SK-N-SH treated with all-trans-retinoic acid at 6 μM for 48 hours (cell line): ENCODE measurements at regions not wholly inside any gene's neighbourhood (a gene's known extent, or its start where the extent isn't known, plus 50 kb on each side); places are given as distances from the start of the nearest gene placed in this dataset.

Experiments
- ATAC-seq: fragments of 200-7000 bp; cut with Tn5 transposase; 3 replicates; pipeline ENCODE4 v1.9.1; 2020; ENCODE audit warnings: mild to moderate bottlenecking, moderate library complexity
- ARNTL ChIP-seq: fragments of 450-650 bp; formaldehyde crosslinking; IDR thresholded peaks from 2 replicates; pipeline ENCODE4 v1.5.0; 2020; ENCODE audit warnings: low read depth, mild to moderate bottlenecking, moderate library complexity, borderline replicate concordance
- BACH2 ChIP-seq: fragments of 250-450 bp; sonication (Bioruptor Pico); IDR thresholded peaks from 2 replicates; pipeline ENCODE4 v1.9.0; 2021; ENCODE audit warnings: mild to moderate bottlenecking, borderline replicate concordance
- CSDC2 ChIP-seq: fragments of 250-450 bp; sonication (Bioruptor Pico); IDR thresholded peaks from 2 replicates; pipeline ENCODE4 v1.5.0; 2020; ENCODE audit warnings: mild to moderate bottlenecking, moderate library complexity
- ESRRG ChIP-seq: fragments of 250-450 bp; sonication (Bioruptor Pico); IDR thresholded peaks from 2 replicates; pipeline ENCODE4 v1.6.1; 2021; ENCODE audit warnings: mild to moderate bottlenecking
- GLIS3 ChIP-seq: fragments of 250-450 bp; sonication (Bioruptor Pico); IDR thresholded peaks from 2 replicates; pipeline ENCODE4 v1.5.0; 2020; ENCODE audit warnings: mild to moderate bottlenecking, moderate library complexity
- ISL1 ChIP-seq: fragments of 250-450 bp; sonication (Bioruptor Pico); IDR thresholded peaks from 2 replicates; pipeline ENCODE4 v2.1.2; 2022; ENCODE audit warnings: mild to moderate bottlenecking, moderate library complexity
- OSR1 ChIP-seq: fragments of 250-450 bp; sonication (Bioruptor Pico); IDR thresholded peaks from 2 replicates; pipeline ENCODE4 v1.8.0; 2022; ENCODE audit warnings: moderate library complexity, mild to moderate bottlenecking, inconsistent platforms
- SNAI2 ChIP-seq: fragments of 250-450 bp; sonication (Bioruptor Pico); IDR thresholded peaks from 2 replicates; pipeline ENCODE4 v1.5.0; 2020; ENCODE audit warnings: mild to moderate bottlenecking, moderate library complexity
- TCF4 ChIP-seq: fragments of 250-450 bp; sonication (Bioruptor Pico); IDR thresholded peaks from 2 replicates; pipeline ENCODE4 v1.8.0; 2021; ENCODE audit warnings: mild to moderate bottlenecking, moderate library complexity, borderline replicate concordance
- TOX ChIP-seq: fragments of 250-450 bp; sonication (Bioruptor Pico); IDR thresholded peaks from 2 replicates; pipeline ENCODE4 v1.8.0; 2021; ENCODE audit warnings: mild to moderate bottlenecking, moderate library complexity, borderline replicate concordance
- ZC3H10 ChIP-seq: fragments of 250-450 bp; sonication (Bioruptor Pico); IDR thresholded peaks from 2 replicates; pipeline ENCODE4 v1.5.1; 2021; ENCODE audit warnings: mild to moderate bottlenecking, moderate library complexity
- ZFP3 ChIP-seq: fragments of 250-450 bp; sonication (Bioruptor Pico); IDR thresholded peaks from 2 replicates; pipeline ENCODE4 v1.5.0; 2020; ENCODE audit warnings: mild to moderate bottlenecking, moderate library complexity
- ZFP30 ChIP-seq: fragments of 450-650 bp; formaldehyde crosslinking; IDR thresholded peaks from 2 replicates; pipeline ENCODE4 v1.5.0; 2022; ENCODE audit warnings: mild to moderate bottlenecking, moderate library complexity
- ZNF565 ChIP-seq: fragments of 450-650 bp; formaldehyde crosslinking; conservative IDR thresholded peaks from 2 replicates; pipeline ENCODE4 v1.5.0; 2020; ENCODE audit warnings: low read depth, mild to moderate bottlenecking, moderate library complexity
- ZNF70 ChIP-seq: fragments of 450-650 bp; formaldehyde crosslinking; IDR thresholded peaks from 2 replicates; pipeline ENCODE4 v1.5.0; 2020; ENCODE audit warnings: mild to moderate bottlenecking, moderate library complexity
- ZNF8 ChIP-seq: fragments of 450-650 bp; formaldehyde crosslinking; IDR thresholded peaks from 2 replicates; pipeline ENCODE4 v1.5.0; 2020; ENCODE audit warnings: mild to moderate bottlenecking, moderate library complexity
- TF ChIP-seq, protein P1 (sequence below): fragments of 250-450 bp; sonication (Bioruptor Pico); IDR thresholded peaks from 2 replicates; pipeline ENCODE4 v1.8.0; 2020; ENCODE audit warnings: mild to moderate bottlenecking, moderate library complexity, borderline replicate concordance
- TF ChIP-seq, protein P2 (sequence below): fragments of 250-450 bp; sonication (Bioruptor Pico); IDR thresholded peaks from 2 replicates; pipeline ENCODE4 v1.5.1; 2021; ENCODE audit warnings: mild to moderate bottlenecking, moderate library complexity
- TF ChIP-seq, protein P3 (sequence below): fragments of 250-450 bp; sonication (Bioruptor Pico); IDR thresholded peaks from 2 replicates; pipeline ENCODE4 v1.5.1; 2020; ENCODE audit warnings: low read depth, mild to moderate bottlenecking, moderate library complexity
- TF ChIP-seq, protein P4 (sequence below): fragments of 250-450 bp; sonication (Bioruptor Pico); IDR thresholded peaks from 2 replicates; pipeline ENCODE4 v1.5.0; 2020; ENCODE audit warnings: mild to moderate bottlenecking, moderate library complexity
- TF ChIP-seq, protein P5 (sequence below): fragments of 250-450 bp; sonication (Bioruptor Pico); IDR thresholded peaks from 2 replicates; pipeline ENCODE4 v1.8.0; 2021; ENCODE audit warnings: low read depth, mild to moderate bottlenecking, moderate library complexity, borderline replicate concordance

DNA sequence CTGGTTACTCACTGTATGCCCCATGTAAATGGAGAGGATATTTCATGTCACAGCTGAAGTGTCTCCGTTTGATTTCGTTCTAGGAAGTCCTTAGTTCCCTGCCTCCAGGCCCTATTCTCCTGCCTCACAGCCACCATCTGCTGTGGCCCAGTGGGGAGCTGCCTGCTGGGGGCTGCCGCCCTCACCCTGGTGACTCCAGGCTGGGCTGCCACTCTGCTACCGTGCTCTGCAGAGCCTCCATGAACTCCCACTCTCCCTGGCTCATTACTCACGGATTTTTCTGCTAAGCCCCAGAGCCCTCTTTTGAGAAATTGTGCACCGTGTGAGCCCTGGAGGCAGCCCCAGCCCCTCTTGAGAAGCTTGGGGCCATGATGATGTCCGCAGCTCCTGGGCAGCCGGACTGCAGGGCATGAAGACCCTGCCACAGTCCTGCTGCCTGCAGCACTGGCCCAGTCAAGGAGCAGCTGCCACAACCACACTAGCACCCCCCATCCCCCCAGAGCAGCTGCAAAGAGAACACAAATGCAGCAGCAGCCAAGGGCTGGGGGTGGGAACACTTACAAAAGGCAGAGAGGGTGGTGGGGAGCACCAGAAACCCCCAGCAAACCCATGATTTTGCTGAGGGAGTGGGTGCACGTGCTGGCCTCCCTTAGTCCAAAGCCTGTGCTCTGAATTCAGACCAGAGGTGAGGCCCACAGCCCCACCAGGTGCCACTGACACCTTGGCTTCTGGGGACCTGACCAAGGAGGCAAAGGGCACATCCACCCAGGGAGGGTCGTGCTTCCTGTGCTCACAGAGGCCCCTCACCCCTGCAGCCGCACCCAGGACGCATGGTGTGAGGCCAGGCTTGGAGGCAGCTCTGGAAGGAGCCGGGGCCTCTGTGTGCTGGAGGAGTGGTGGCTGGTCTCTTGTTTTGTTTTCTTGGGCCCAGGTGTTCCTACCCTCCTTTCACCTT, 270.2 kb upstream of the RAB6C start:
- no peak for ATAC-seq
- TF ChIP-seq ARNTL (CRISPR knock-in tag) (no peak), SNAI2 (no peak), ZC3H10 (CRISPR knock-in tag) (no peak), ZFP30 (CRISPR knock-in tag) (no peak), ZNF70 (no peak), GLIS3 (CRISPR knock-in tag) (no peak), TOX (CRISPR knock-in tag) (no peak)
- TF ChIP-seq, protein P1, sequence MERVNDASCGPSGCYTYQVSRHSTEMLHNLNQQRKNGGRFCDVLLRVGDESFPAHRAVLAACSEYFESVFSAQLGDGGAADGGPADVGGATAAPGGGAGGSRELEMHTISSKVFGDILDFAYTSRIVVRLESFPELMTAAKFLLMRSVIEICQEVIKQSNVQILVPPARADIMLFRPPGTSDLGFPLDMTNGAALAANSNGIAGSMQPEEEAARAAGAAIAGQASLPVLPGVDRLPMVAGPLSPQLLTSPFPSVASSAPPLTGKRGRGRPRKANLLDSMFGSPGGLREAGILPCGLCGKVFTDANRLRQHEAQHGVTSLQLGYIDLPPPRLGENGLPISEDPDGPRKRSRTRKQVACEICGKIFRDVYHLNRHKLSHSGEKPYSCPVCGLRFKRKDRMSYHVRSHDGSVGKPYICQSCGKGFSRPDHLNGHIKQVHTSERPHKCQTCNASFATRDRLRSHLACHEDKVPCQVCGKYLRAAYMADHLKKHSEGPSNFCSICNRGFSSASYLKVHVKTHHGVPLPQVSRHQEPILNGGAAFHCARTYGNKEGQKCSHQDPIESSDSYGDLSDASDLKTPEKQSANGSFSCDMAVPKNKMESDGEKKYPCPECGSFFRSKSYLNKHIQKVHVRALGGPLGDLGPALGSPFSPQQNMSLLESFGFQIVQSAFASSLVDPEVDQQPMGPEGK (CRISPR knock-in tag), result no peak
- TF ChIP-seq, protein P2, sequence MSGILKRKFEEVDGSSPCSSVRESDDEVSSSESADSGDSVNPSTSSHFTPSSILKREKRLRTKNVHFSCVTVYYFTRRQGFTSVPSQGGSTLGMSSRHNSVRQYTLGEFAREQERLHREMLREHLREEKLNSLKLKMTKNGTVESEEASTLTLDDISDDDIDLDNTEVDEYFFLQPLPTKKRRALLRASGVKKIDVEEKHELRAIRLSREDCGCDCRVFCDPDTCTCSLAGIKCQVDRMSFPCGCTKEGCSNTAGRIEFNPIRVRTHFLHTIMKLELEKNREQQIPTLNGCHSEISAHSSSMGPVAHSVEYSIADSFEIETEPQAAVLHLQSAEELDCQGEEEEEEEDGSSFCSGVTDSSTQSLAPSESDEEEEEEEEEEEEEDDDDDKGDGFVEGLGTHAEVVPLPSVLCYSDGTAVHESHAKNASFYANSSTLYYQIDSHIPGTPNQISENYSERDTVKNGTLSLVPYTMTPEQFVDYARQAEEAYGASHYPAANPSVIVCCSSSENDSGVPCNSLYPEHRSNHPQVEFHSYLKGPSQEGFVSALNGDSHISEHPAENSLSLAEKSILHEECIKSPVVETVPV (CRISPR knock-in tag), result no peak
- TF ChIP-seq, protein P3, sequence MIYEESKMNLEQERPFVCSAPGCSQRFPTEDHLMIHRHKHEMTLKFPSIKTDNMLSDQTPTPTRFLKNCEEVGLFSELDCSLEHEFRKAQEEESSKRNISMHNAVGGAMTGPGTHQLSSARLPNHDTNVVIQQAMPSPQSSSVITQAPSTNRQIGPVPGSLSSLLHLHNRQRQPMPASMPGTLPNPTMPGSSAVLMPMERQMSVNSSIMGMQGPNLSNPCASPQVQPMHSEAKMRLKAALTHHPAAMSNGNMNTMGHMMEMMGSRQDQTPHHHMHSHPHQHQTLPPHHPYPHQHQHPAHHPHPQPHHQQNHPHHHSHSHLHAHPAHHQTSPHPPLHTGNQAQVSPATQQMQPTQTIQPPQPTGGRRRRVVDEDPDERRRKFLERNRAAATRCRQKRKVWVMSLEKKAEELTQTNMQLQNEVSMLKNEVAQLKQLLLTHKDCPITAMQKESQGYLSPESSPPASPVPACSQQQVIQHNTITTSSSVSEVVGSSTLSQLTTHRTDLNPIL (CRISPR knock-in tag), result no peak

DNA sequence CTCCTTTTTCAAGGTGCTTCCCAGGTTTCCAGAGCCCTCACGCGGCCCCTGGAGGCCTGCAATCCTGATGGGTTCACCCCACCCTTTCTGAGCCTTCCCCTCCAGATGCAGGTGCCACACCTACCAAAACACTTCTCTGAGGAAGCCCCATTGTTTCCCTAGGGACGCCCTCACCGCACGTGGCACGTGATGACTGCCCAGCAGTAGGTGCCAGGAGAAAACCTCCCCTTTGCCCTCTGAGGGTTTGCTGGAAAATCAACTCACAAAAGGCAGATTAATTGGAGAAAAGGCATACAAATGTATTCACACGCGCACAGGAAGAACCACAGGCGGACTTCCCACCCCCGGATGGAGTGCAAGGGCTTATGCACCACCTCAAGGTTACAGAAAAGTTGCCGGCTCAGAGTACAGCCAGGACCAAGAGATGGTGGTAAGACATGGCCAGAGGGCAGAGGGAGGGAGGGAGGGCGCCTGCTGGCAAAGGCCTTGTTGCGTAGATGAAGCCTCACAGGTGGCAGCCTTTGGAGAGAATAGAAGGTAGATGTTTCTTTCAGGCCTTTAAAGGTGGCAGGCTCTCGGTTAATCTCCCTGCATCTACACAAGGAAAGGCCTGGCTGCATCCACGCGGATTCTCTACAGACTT, 269.4 kb upstream of the RAB6C start:
- no peak for ATAC-seq
- TF ChIP-seq OSR1 (no peak), ZNF8 (CRISPR knock-in tag) (no peak), BACH2 (no peak), TOX (CRISPR knock-in tag) (no peak), TCF4 (CRISPR knock-in tag) (no peak), ZNF565 (no peak), ZC3H10 (CRISPR knock-in tag) (no peak), CSDC2 (CRISPR knock-in tag) (no peak), SNAI2 (no peak), ZNF70 (no peak), ZFP3 (CRISPR knock-in tag) (no peak), ESRRG (CRISPR knock-in tag) (no peak), ISL1 (CRISPR knock-in tag) (no peak), ARNTL (CRISPR knock-in tag) (no peak), ZFP30 (CRISPR knock-in tag) (no peak)
- TF ChIP-seq, protein P2 (CRISPR knock-in tag), result no peak
- TF ChIP-seq, protein P1 (CRISPR knock-in tag), result no peak
- TF ChIP-seq, protein P4, sequence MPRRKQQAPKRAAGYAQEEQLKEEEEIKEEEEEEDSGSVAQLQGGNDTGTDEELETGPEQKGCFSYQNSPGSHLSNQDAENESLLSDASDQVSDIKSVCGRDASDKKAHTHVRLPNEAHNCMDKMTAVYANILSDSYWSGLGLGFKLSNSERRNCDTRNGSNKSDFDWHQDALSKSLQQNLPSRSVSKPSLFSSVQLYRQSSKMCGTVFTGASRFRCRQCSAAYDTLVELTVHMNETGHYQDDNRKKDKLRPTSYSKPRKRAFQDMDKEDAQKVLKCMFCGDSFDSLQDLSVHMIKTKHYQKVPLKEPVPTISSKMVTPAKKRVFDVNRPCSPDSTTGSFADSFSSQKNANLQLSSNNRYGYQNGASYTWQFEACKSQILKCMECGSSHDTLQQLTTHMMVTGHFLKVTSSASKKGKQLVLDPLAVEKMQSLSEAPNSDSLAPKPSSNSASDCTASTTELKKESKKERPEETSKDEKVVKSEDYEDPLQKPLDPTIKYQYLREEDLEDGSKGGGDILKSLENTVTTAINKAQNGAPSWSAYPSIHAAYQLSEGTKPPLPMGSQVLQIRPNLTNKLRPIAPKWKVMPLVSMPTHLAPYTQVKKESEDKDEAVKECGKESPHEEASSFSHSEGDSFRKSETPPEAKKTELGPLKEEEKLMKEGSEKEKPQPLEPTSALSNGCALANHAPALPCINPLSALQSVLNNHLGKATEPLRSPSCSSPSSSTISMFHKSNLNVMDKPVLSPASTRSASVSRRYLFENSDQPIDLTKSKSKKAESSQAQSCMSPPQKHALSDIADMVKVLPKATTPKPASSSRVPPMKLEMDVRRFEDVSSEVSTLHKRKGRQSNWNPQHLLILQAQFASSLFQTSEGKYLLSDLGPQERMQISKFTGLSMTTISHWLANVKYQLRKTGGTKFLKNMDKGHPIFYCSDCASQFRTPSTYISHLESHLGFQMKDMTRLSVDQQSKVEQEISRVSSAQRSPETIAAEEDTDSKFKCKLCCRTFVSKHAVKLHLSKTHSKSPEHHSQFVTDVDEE (CRISPR knock-in tag), result no peak
- TF ChIP-seq, protein P5, sequence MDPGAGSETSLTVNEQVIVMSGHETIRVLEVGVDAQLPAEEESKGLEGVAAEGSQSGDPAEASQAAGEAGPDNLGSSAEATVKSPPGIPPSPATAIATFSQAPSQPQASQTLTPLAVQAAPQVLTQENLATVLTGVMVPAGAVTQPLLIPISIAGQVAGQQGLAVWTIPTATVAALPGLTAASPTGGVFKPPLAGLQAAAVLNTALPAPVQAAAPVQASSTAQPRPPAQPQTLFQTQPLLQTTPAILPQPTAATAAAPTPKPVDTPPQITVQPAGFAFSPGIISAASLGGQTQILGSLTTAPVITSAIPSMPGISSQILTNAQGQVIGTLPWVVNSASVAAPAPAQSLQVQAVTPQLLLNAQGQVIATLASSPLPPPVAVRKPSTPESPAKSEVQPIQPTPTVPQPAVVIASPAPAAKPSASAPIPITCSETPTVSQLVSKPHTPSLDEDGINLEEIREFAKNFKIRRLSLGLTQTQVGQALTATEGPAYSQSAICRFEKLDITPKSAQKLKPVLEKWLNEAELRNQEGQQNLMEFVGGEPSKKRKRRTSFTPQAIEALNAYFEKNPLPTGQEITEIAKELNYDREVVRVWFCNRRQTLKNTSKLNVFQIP (CRISPR knock-in tag), result no peak
